Epithelial cell of prostate (primary cell): ENCODE measurements at regions not wholly inside any gene's neighbourhood (a gene's known extent, or its start where the extent isn't known, plus 50 kb on each side); places are given as distances from the start of the nearest gene placed in this dataset.

Experiments used
- DNase-seq: peaks from one replicate; pipeline ENCODE4 v3.0.0-alpha.2; 2011; ENCODE audit warnings: low read depth, low spot score
- H3K27ac ChIP-seq: fragments of 450-650 bp; 2 replicates; pipeline ENCODE4 v1.5.1; 2017; ENCODE audit warnings: mild to moderate bottlenecking

- no peak overlapping the region for H3K27ac ChIP-seq
- no peak for DNase-seq
Measured at GRCh38 chr10:52668024-52668423, 104.6 kb downstream of the MBL2 start.

GRCh38 chr10:52672880-52673279, 99.7 kb downstream of the MBL2 start:
- no peak for DNase-seq
- H3K27ac ChIP-seq: no peak overlapping the region

- H3K27ac ChIP-seq: no peak overlapping the region
- DNase-seq: no peak
Measured at GRCh38 chr10:52673468-52673867, 99.1 kb downstream of the MBL2 start.

DNA sequence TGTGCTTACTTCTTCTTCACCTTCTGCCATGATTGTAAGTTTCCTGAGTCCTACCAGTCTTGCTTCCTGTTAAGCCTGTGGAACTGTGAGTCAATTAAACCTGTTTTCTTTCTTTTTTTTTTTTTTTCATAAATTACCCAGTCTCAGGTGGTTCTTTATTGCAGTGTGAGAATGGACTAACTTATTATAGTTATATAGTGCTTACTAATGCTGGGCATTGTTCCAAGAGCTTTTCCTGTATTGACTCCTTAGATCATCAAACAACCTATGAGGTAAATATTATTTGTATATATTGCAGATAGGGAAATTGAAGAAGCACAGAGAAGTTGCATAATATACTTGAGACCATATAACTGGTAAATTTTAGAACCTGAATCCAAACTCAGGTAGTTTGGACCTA, 98.1 kb downstream of the MBL2 start:
- peak; percentile 58 for DNase-seq
- H3K27ac ChIP-seq: peak overlapping the region; percentile 27

- H3K27ac ChIP-seq: no peak overlapping the region
- no peak for DNase-seq
Measured at GRCh38 chr10:52677086-52677485, 95.5 kb downstream of the MBL2 start.

DNA sequence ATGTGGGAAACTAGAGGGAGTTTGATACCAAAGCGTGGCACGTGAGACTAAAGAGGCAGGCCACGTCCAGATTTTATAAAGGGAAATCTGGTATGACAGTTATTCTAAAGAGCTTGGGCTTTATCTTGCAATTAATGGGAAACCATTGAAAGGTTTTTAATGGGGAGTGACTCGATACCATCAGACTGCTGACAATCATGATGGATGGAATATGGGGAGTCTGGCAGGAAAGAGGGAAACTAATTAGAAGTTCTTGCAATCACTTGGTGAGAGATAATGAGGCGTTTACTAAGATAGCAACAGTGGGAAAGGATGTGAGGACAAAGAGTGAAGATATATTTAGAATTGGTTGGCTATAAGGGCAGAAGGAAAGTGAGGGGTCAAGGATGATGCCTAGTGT, 94.0 kb downstream of the MBL2 start:
- no peak overlapping the region for H3K27ac ChIP-seq
- no peak for DNase-seq

DNA sequence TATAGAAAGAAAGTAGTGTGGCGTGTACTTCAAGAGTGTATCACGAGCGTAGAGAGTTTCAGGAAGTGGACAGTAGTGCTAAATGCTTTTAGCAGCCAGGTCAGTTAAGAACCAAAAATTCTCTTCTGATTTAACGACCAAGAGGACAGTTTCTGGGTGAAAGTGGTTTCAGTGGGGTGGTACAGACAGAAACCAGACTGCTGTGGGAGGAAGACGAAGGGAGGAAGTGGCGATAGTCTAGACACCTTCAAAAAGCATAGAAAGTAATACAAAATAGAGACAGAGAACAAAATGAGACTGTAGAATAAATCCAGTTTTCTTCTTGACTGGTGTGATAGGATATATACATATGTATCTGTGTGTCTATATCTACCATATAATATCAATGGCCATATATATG, 93.5 kb downstream of the MBL2 start:
- no peak overlapping the region for H3K27ac ChIP-seq
- no peak for DNase-seq

DNA sequence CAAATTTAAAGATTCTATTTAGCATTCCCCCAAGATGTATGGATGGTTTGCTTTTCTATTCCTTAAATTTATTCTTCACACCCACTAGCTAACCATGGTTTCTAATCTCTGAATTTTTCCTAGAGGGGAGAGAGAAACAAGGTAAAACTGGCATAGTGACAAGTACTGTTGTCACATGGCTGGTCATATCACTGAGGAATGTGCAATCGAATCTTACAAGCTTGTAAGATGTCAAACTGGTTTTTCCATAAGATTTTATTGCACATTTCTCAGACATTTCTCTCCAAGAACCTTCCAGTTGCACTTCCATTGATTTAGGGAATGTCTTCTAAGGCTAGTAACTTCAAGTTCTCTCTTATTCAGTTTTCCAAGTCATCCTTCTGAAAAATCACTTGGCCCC, 89.8 kb downstream of the MBL2 start:
- peak; percentile 39 for DNase-seq
- H3K27ac ChIP-seq: peak overlapping the region; percentile 32

GRCh38 chr10:52683776-52684175, 88.8 kb downstream of the MBL2 start:
- no peak overlapping the region for H3K27ac ChIP-seq
- DNase-seq: no peak

DNA sequence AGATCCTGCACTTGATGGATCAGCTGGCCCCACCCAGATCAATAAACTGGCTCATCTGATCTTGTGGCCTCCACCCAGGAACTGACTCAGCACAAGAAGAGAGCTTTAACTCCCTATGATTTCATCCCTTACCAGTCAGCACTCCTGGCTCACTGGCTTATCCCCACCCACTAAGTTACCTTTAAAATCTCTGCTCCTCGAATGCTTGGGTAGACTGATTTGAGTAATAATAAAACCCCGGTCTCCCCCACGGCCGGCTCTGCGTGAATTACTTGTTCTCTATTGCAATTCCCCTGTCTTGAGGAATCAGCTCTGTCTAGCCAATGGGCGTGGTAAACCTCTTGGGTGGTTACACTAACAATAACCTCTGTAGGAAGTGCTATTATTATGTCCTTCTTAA, 83.7 kb downstream of the MBL2 start:
- peak overlapping the region; percentile 58 for H3K27ac ChIP-seq
- DNase-seq: peak; percentile 10

- no peak overlapping the region for H3K27ac ChIP-seq
- no peak for DNase-seq
Measured at GRCh38 chr10:52696232-52696631, 76.4 kb downstream of the MBL2 start.

GRCh38 chr10:52701647-52702046, 70.9 kb downstream of the MBL2 start:
- no peak for DNase-seq
- H3K27ac ChIP-seq: no peak overlapping the region

GRCh38 chr10:52703451-52703850, 69.1 kb downstream of the MBL2 start:
- DNase-seq: no peak
- peak overlapping the region; percentile 58 for H3K27ac ChIP-seq

GRCh38 chr10:52703898-52704297, 68.7 kb downstream of the MBL2 start:
- no peak for DNase-seq
- peak overlapping the region; percentile 58 for H3K27ac ChIP-seq

DNA sequence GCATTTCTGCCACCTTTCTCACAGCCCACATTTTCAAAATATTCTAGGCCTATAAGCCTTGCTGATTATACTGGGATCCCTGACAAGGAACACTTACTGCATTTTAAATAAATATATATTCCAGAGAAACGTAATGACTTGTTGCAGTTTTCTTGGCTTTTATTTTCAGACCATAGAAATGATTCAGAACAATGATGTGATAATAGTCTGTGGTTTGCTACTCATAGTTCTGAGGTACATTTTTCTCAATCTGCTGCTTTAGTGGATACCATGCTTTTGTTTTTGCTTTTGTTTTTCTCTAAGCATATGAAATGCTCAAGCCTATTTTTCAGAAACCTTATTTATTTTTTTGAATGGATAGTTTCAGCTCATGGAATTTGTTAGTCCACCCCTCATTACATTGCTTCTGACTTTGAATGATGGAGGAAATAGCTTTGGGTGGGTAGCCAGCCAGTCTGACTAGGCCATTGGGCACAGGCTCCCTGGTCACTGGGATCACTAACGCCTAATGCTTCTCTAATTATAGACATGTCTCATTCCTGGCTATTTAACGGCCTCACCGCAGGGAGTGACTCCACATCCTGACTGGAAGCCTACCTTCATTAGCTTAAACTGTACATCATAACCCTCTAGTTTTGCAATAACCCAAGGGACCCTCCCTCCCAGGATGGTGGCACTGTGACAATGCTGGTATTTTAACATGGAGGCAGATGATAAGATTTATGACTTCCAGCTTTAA, 66.1 kb downstream of the MBL2 start:
- H3K27ac ChIP-seq: no peak overlapping the region
- DNase-seq: no peak
